Neural cell (in vitro differentiated cells): ENCODE measurements at regions not wholly inside any gene's neighbourhood (a gene's known extent, or its start where the extent isn't known, plus 50 kb on each side); places are given as distances from the start of the nearest gene placed in this dataset.

Experiments used
- CTCF ChIP-seq: fragments of 450-650 bp; IDR thresholded peaks from 2 replicates; pipeline ENCODE4 v1.5.1; 2014; ENCODE audit warnings: antibody characterized with exemption, mild to moderate bottlenecking, moderate library complexity; ENCODE audit not compliant: poor library complexity, severe bottlenecking
- EP300 ChIP-seq: fragments of 450-650 bp; conservative IDR thresholded peaks from 2 replicates; pipeline ENCODE4 v1.6.1; 2014; ENCODE audit warnings: antibody characterized with exemption, mild to moderate bottlenecking, moderate library complexity; ENCODE audit not compliant: poor library complexity, severe bottlenecking
- EZH2 ChIP-seq: fragments of 200-600, 300-800 bp; shearing (Covaris generic), sonication (generic); IDR thresholded peaks from 2 replicates; pipeline ENCODE4 v1.6.1; 2014; ENCODE audit warnings: antibody characterized with exemption, low read length, borderline replicate concordance, mild to moderate bottlenecking; ENCODE audit not compliant: insufficient read depth, poor library complexity, severe bottlenecking
- MXI1 ChIP-seq: fragments of 450-650 bp; conservative IDR thresholded peaks from 2 replicates; pipeline ENCODE4 v1.6.1; 2014; ENCODE audit warnings: antibody characterized with exemption, mild to moderate bottlenecking; ENCODE audit not compliant: poor library complexity, severe bottlenecking
- POLR2AphosphoS5 ChIP-seq: IDR thresholded peaks from 2 replicates; pipeline ENCODE4 v1.6.1; 2012
- RAD21 ChIP-seq: fragments of 450-650 bp; conservative IDR thresholded peaks from 2 replicates; pipeline ENCODE4 v1.6.1; 2014; ENCODE audit warnings: antibody characterized with exemption, mild to moderate bottlenecking, moderate library complexity
- TAF1 ChIP-seq: IDR thresholded peaks from 2 replicates; pipeline ENCODE4 v1.6.1; 2012; ENCODE audit warnings: low read depth
- TF ChIP-seq, protein P1 (sequence below): IDR thresholded peaks from 2 replicates; pipeline ENCODE4 v1.6.1; 2012; ENCODE audit warnings: borderline replicate concordance

- TF ChIP-seq CTCF = no peak
- no peak for TF ChIP-seq POLR2AphosphoS5
- no peak for TF ChIP-seq TAF1
- TF ChIP-seq, protein P1, sequence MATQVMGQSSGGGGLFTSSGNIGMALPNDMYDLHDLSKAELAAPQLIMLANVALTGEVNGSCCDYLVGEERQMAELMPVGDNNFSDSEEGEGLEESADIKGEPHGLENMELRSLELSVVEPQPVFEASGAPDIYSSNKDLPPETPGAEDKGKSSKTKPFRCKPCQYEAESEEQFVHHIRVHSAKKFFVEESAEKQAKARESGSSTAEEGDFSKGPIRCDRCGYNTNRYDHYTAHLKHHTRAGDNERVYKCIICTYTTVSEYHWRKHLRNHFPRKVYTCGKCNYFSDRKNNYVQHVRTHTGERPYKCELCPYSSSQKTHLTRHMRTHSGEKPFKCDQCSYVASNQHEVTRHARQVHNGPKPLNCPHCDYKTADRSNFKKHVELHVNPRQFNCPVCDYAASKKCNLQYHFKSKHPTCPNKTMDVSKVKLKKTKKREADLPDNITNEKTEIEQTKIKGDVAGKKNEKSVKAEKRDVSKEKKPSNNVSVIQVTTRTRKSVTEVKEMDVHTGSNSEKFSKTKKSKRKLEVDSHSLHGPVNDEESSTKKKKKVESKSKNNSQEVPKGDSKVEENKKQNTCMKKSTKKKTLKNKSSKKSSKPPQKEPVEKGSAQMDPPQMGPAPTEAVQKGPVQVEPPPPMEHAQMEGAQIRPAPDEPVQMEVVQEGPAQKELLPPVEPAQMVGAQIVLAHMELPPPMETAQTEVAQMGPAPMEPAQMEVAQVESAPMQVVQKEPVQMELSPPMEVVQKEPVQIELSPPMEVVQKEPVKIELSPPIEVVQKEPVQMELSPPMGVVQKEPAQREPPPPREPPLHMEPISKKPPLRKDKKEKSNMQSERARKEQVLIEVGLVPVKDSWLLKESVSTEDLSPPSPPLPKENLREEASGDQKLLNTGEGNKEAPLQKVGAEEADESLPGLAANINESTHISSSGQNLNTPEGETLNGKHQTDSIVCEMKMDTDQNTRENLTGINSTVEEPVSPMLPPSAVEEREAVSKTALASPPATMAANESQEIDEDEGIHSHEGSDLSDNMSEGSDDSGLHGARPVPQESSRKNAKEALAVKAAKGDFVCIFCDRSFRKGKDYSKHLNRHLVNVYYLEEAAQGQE = no peak
- TF ChIP-seq MXI1 = no peak
- no peak for TF ChIP-seq EP300
- TF ChIP-seq RAD21 = no peak
- TF ChIP-seq EZH2 = no peak
Measured at GRCh38 chr22:47446821-47447810, 684.7 kb downstream of the TBC1D22A start.
